Activated naive CD8-positive, alpha-beta T cell treated with anti-CD3 and anti-CD28 coated beads, Interleukin-2, amount 50 U/mL, for 24 hours (primary cell): ENCODE measurements at regions not wholly inside any gene's neighbourhood (a gene's known extent, or its start where the extent isn't known, plus 50 kb on each side); places are given as distances from the start of the nearest gene placed in this dataset.

ENCODE experiments used
- ATAC-seq: fragments of 150-1000 bp; cut with Tn5 transposase; one replicate; pipeline ENCODE4 v1.10.0; 2021
- DNase-seq: peaks from one replicate; pipeline ENCODE4 v3.0.0; 2021
- H3K27ac Mint-ChIP-seq: one replicate; pipeline ENCODE4 v1.8.0; 2021; ENCODE audit warnings: mild to moderate bottlenecking, mixed read lengths
- H3K27me3 Mint-ChIP-seq: one replicate; pipeline ENCODE4 v1.8.0; 2021; ENCODE audit warnings: mixed read lengths
- H3K36me3 Mint-ChIP-seq: one replicate; pipeline ENCODE4 v1.8.0; 2021; ENCODE audit warnings: low read depth, mixed read lengths
- H3K4me1 Mint-ChIP-seq: one replicate; pipeline ENCODE4 v1.8.0; 2021; ENCODE audit warnings: mixed read lengths
- H3K4me3 Mint-ChIP-seq: one replicate; pipeline ENCODE4 v1.8.0; 2021; ENCODE audit warnings: mild to moderate bottlenecking, moderate library complexity, mixed read lengths
- H3K9me3 Mint-ChIP-seq: one replicate; pipeline ENCODE4 v1.8.0; 2021; ENCODE audit warnings: mixed read lengths

DNA sequence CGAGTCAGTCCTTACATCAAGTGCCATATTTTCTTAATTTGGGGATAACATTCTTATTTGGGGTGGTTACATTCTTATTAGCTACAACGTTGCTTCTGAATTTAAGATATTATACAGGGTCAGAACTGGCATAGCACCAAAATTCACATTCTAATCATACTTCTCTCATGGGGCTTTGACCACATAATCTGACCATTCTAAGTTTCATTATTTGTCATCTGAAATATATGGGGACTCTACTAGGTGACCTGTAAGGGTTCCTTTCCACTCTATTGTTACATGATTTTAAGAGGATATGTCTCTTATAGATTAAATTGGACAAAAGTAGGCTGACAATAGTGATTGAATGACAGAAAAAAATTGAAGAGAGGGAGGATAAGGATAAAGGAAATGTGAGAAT, 536.5 kb downstream of the KCTD12 start:
- no peak for ATAC-seq
- Mint-ChIP-seq H3K36me3 (no peaks in the 10 kb centered on the region), H3K27ac (no peak overlapping the region), H3K4me1 (no peaks in the 10 kb centered on the region), H3K4me3 (no peak overlapping the region), H3K27me3 (no peaks in the 10 kb centered on the region), H3K9me3 (peaks cover 5% of the 10 kb centered on the region)
- DNase-seq, result no peak

DNA sequence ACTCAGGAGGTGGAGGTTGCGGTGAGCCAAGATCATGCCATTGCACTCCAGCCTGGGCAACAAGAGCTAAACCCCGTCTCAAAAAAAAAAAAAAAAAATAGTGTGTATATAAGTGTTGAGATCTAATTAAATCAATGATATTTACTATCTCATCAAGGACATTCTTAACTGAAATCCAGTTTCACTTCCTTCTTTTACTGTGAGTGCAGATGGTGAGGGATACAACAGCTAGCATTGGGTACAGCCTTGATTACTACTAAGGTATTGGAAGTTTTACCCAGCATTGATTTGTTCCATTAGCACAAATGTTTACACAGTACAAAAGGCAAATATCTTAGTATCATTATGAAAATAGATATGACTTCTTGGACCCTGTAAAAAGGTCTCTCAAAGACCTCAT, 546.6 kb downstream of the KCTD12 start:
- no peak for DNase-seq
- H3K9me3 Mint-ChIP-seq, result no peaks in the 10 kb centered on the region
- H3K36me3 Mint-ChIP-seq, result no peaks in the 10 kb centered on the region
- no peak overlapping the region for H3K4me3 Mint-ChIP-seq
- H3K4me1 Mint-ChIP-seq, result no peaks in the 10 kb centered on the region
- ATAC-seq, result no peak
- peaks cover 2% of the 10 kb centered on the region for H3K27me3 Mint-ChIP-seq
- H3K27ac Mint-ChIP-seq, result no peak overlapping the region

DNA sequence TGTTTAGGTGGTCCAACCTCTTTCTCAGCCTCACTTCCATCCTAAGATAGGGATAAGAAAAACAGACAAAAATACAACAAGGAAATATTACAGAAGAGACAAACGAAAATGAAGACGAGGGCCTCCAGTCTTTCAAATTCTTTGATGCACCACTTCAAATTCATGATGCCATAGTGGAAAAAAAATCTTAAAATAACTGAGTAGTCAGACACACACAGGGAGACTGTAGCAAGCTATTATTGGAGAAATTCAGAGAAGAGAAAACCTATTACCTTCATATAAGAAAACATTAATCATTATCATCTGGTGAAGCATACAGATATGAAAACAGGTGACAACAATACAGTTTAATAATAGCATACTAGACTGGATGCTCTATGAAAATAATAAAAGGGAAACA, 548.2 kb downstream of the KCTD12 start:
- Mint-ChIP-seq H3K4me1 (no peaks in the 10 kb centered on the region), H3K36me3 (no peaks in the 10 kb centered on the region), H3K27ac (no peak overlapping the region), H3K27me3 (peaks cover 2% of the 10 kb centered on the region), H3K9me3 (no peaks in the 10 kb centered on the region), H3K4me3 (no peak overlapping the region)
- DNase-seq, result no peak
- ATAC-seq, result no peak

DNA sequence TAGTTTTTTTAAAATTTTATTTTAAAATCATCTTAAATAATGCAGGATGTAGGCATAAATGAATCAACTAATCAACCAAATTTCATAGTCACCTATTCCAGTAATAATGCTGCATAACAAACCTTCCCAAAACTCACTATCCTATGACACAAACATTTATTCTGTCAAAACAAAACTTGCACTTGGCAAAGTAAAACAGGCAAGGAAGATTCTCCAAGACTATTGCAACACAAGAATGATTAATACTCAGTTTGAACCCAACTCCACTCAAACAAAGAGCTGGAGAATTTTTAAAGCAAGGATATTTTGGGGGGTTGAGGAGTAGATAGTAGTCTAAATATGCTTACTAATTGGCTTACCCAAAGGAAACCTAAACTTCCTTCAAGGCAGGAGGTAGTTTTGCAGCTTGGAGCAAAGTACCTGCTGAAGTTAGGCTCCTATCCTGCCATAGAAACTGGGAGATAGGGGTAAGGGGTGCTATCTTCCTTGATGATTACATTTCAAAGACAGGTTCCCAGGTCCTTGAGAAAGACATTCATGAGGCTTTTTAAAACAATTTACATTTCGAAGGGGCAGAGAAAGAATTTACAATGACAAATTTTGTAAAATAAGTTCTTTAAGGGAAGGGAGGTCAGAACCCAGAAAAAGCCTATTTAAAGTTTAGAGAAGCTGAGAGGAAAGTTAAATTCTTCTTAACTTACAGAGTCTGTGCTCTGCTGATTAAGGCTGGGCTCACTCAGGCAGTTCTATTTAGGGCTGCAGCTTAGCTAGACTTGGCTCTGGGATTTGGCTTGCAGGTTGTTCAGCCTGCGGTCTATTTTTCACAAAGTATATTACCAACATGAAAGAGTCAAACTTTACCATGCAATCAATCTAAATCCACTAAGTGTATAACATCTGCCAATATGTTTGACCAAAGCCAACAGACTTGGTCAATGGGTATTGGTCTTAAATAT, 549.0 kb downstream of the KCTD12 start:
- no peak overlapping the region for H3K27ac Mint-ChIP-seq
- ATAC-seq (no peak), DNase-seq (no peak)
- no peaks in the 10 kb centered on the region for H3K9me3 Mint-ChIP-seq
- H3K27me3 Mint-ChIP-seq, result peaks cover 2% of the 10 kb centered on the region
- H3K36me3 Mint-ChIP-seq, result no peaks in the 10 kb centered on the region
- H3K4me1 Mint-ChIP-seq, result no peaks in the 10 kb centered on the region
- no peak overlapping the region for H3K4me3 Mint-ChIP-seq

DNA sequence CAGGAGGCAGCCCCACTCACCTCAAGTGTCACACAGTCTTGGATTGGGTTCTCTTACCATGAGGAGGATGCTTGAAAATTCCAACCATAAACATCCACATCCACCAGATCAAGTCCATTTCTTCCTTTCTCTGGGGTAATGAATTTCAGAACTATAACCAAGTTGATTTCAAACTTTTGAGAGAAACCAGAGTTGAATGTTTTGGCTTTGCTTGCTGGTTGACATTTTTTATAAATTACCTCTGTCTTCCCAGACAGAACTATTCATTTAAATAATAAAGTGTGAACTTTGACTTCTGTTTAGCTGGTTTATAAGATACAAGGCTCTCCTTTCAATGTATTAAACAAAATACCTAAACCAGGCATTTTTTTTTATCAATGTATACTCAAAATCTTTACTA, 550.7 kb downstream of the KCTD12 start:
- ATAC-seq (no peak), DNase-seq (no peak)
- Mint-ChIP-seq H3K27me3 (peaks cover 2% of the 10 kb centered on the region), H3K27ac (no peak overlapping the region), H3K9me3 (no peaks in the 10 kb centered on the region), H3K36me3 (no peaks in the 10 kb centered on the region), H3K4me3 (no peak overlapping the region), H3K4me1 (no peaks in the 10 kb centered on the region)

DNA sequence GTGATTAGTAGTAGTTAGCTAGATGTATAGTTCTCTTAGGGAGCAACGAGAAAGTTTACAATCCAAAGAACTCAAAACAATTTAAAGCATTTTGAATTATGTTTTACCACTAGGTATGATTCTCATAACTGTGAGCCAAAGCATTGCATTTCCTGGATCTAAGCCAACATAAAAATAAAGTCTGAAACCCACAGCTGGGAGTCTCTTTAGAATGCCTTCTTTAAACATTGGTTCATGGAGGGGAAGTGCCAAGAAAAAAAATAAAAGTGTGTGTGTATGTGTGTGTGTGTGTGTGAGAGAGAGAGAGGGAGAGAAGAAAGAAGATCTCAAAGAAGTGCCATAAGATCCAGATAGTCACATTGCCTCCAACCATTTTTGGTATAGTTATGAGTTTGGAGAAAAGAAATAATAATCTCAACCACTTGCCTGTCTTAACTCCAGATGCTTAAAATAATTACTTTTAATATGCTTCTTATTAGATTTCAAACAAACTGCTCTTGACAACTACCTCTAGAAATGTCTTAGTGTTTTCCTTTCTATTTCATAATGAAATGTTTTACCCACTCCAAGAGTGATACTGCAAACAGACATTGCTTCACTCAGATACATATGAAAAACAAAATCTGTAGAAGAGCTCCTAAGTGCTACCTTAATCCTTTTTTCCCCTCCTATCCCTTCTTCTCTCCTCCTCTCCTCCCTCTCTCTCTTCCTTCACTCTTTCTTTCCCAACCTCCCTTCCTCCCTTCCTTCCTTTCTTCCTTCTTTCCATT, 554.1 kb downstream of the KCTD12 start:
- H3K4me1 Mint-ChIP-seq, result no peaks in the 10 kb centered on the region
- H3K9me3 Mint-ChIP-seq, result no peaks in the 10 kb centered on the region
- ATAC-seq (no peak), DNase-seq (no peak)
- H3K27ac Mint-ChIP-seq, result no peak overlapping the region
- H3K36me3 Mint-ChIP-seq, result no peaks in the 10 kb centered on the region
- H3K27me3 Mint-ChIP-seq, result peaks cover 2% of the 10 kb centered on the region
- no peak overlapping the region for H3K4me3 Mint-ChIP-seq

DNA sequence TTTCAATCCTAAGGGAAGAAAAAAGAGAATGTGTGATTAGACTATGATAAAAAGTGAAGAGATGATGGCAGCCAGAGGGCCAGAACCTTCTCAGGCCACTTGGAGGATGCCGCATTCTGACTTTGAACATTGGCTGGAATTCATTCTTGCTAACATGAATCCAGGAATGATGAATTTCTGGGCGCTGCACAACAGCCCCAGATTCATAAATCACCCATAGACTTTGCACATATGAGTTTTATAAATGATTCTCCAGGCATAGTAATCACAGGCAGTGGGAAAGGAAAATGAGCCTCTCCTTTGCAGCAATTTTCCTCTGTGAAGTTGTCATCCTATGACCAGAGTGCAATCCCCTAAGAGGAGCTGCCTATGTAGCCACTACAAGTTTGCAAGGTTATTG, 555.4 kb downstream of the KCTD12 start:
- Mint-ChIP-seq H3K9me3 (no peaks in the 10 kb centered on the region), H3K4me3 (no peak overlapping the region), H3K27ac (no peak overlapping the region), H3K4me1 (no peaks in the 10 kb centered on the region), H3K27me3 (peaks cover 2% of the 10 kb centered on the region), H3K36me3 (no peaks in the 10 kb centered on the region)
- DNase-seq (no peak), ATAC-seq (no peak)

DNA sequence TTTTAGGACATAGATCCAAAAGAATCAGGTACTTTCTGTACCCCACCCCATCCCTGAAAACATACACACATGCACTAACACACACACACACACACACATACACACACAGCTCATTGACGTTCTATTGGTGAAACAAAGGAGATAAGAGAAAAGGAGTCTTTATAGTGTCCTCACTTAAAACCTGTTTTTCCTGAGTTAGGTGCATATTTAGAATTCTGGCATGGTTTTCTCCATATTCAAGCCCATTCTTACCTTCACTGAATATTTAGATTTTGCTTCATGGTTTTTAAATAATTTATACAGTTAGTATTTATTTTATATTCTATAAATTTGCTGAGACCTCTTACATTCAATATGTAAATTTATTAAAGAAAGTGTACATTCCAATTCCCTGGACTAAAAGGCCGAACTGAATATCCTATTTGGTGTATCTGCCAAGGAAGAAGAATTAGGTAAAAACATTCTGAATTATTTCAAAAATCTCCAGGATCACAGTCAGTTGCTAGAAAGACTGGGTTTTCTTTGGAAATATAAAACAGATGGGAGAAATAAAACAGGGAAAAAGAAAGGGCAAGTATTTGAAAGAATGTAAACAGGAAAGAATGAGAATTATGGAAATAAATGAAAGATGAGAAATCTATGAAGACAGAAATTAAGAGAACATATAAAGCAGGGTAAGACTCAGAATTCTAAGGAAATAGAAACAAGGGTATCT, 556.2 kb downstream of the KCTD12 start:
- Mint-ChIP-seq H3K9me3 (no peaks in the 10 kb centered on the region), H3K27ac (no peak overlapping the region), H3K4me3 (no peak overlapping the region), H3K36me3 (no peaks in the 10 kb centered on the region), H3K27me3 (peaks cover 1% of the 10 kb centered on the region), H3K4me1 (no peaks in the 10 kb centered on the region)
- no peak for DNase-seq
- no peak for ATAC-seq

DNA sequence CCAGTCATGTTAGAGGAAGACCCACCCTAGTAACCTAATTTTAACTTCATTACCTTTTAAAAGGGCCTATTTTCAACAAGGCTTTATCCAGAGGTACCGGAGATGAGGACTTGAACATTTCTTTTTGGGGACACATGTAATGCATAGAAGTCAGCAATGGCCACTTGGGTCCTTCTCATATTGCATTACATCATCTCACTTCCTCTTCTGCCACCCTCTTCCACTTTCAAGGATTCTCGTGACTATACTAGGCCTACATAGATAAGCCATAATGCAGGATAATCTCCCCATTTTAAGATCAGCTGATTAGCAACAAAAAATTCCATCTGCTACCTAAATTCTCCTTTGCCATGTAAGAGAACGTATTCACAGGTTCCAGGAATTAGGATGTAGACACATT, 557.2 kb downstream of the KCTD12 start:
- Mint-ChIP-seq H3K27me3 (peaks cover 1% of the 10 kb centered on the region), H3K27ac (no peak overlapping the region), H3K9me3 (no peaks in the 10 kb centered on the region), H3K4me3 (no peak overlapping the region), H3K36me3 (no peaks in the 10 kb centered on the region), H3K4me1 (no peaks in the 10 kb centered on the region)
- ATAC-seq, result no peak
- DNase-seq, result no peak

DNA sequence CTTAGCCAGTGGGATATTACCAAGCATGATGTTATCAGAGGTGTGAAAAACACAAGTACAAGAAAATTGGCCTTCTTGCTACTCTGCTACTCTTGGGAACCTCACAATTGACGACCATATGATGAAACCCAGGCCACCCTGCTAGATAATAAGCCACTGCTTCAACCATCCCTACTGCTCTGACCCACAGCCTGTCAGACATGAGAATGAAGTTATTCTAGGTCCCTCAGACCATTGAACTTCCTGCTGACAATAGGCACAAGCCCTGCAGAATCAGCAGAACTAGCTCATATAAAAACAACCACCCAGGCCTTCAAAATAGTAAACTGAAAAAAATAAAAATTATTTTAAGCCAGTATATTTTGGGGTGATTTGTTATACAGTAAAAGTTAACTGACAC, 559.9 kb downstream of the KCTD12 start:
- Mint-ChIP-seq H3K4me1 (no peaks in the 10 kb centered on the region), H3K27me3 (peaks cover 1% of the 10 kb centered on the region), H3K9me3 (no peaks in the 10 kb centered on the region), H3K27ac (no peak overlapping the region), H3K4me3 (no peak overlapping the region), H3K36me3 (no peaks in the 10 kb centered on the region)
- DNase-seq (no peak), ATAC-seq (no peak)

DNA sequence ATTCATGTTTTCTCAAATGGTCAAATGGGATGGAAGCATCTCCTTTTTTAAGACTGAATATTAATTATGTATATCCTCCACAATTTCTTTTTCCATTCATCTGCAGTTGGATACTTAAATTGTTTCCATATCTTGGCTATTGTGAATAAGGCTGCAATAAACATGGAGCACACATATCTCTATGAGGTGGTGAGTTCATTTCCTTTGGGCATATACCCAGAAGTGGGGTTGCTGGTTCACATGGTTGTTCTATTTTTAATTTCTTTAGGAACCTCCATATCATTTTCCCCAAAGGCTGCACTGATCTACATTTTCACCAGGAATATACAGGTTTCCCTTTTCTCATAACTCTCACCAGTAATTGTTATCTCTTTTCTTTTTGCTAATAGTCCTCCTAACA, 566.3 kb downstream of the KCTD12 start:
- ATAC-seq (no peak), DNase-seq (no peak)
- Mint-ChIP-seq H3K9me3 (no peaks in the 10 kb centered on the region), H3K27ac (no peak overlapping the region), H3K4me3 (no peak overlapping the region), H3K36me3 (no peaks in the 10 kb centered on the region), H3K27me3 (no peaks in the 10 kb centered on the region), H3K4me1 (no peaks in the 10 kb centered on the region)

DNA sequence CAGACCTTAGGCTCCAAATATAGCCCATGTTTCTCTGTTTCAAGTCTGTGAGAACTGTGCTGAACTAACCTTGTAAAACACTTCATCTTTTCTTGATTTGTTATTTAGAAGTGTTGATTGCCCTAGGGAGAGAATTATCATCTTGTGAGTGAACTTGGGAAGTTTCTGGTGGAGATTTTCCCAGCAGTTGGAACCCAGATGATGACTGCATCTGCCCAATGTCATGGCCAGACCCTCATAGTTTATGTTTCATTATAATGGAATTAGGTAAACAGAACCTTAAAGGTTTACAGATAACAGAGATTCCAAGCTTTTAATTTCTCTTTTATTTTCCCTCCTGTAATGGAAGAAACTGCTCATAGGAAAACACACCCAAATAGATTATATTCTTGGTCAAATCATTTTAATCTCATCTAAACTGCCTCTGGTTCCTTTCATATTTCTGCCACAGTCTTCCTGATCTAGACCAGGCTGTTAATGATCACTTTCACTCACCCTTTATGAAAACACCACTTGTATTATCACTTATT, 569.1 kb downstream of the KCTD12 start:
- no peaks in the 10 kb centered on the region for H3K4me1 Mint-ChIP-seq
- no peak overlapping the region for H3K4me3 Mint-ChIP-seq
- no peaks in the 10 kb centered on the region for H3K36me3 Mint-ChIP-seq
- no peaks in the 10 kb centered on the region for H3K27me3 Mint-ChIP-seq
- ATAC-seq, result no peak
- H3K27ac Mint-ChIP-seq, result no peak overlapping the region
- no peaks in the 10 kb centered on the region for H3K9me3 Mint-ChIP-seq
- no peak for DNase-seq

DNA sequence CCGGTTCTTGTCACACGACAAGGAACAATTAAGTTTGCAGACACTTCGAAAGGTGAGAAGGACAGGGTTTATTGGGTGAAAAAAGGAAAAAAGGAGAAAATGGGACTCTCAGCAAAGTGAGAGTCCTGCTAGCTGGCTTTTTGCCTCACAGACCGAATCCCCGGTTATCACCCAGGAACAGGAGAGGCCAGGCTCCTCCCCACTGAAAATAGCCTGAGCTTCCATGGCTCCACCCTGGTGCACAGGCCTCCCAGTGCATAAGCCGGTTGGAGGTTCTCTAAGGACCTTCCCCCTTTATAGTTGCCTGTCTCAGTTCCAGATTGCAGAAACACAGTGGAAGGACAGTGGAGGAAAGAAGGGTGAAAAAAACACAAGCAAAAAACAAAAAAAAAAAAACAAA, 571.7 kb downstream of the KCTD12 start:
- no peaks in the 10 kb centered on the region for H3K27me3 Mint-ChIP-seq
- H3K9me3 Mint-ChIP-seq, result no peaks in the 10 kb centered on the region
- H3K27ac Mint-ChIP-seq, result no peak overlapping the region
- no peaks in the 10 kb centered on the region for H3K4me1 Mint-ChIP-seq
- H3K4me3 Mint-ChIP-seq, result no peak overlapping the region
- ATAC-seq (no peak), DNase-seq (no peak)
- no peaks in the 10 kb centered on the region for H3K36me3 Mint-ChIP-seq

DNA sequence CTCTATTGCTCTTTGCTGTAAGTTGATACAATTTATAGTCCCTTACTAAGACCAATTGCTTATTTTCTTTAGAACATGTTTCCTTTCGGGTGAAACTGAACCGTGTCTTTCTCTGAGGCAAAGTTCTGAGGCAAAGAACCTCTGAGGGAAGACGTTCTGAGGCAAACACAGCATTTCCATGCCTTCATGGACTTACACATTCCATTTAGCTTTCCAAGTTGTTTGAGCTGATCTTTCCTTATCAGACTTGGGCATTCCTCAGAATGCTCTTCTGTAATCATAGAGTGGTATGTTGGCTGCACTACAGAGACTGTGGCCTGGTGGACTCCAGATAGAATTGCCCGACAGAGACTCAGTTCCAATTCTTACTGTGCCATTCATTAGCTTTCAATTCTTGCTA, 579.1 kb downstream of the KCTD12 start:
- no peaks in the 10 kb centered on the region for H3K9me3 Mint-ChIP-seq
- no peaks in the 10 kb centered on the region for H3K4me1 Mint-ChIP-seq
- H3K27ac Mint-ChIP-seq, result no peak overlapping the region
- DNase-seq (no peak), ATAC-seq (no peak)
- no peaks in the 10 kb centered on the region for H3K27me3 Mint-ChIP-seq
- H3K36me3 Mint-ChIP-seq, result no peaks in the 10 kb centered on the region
- no peak overlapping the region for H3K4me3 Mint-ChIP-seq
